GM23338 (cell line): ENCODE measurements at regions not wholly inside any gene's neighbourhood (a gene's known extent, or its start where the extent isn't known, plus 50 kb on each side); places are given as distances from the start of the nearest gene placed in this dataset.

ENCODE experiments used
- ATAC-seq: fragments of 200-7000 bp; cut with Tn5 transposase; 3 replicates; pipeline ENCODE4 v1.9.1; 2020
- DNase-seq: peaks from one replicate; pipeline ENCODE4 v3.0.0-alpha.2; 2015; ENCODE audit warnings: low spot score
- H2AFZ ChIP-seq: fragments of 200-600 bp; sonication (generic); 2 replicates; pipeline ENCODE4 v1.8.0; 2016; ENCODE audit warnings: antibody characterized with exemption, mild to moderate bottlenecking, moderate library complexity
- H3F3A ChIP-seq: fragments of 200-600 bp; sonication (generic); replicated peaks from 2 replicates; pipeline ENCODE4 v1.8.0; 2017; ENCODE audit warnings: antibody characterized with exemption, mixed run types, low read depth
- H3K27ac ChIP-seq: fragments of 200-600 bp; sonication (generic); 2 replicates; pipeline ENCODE4 v1.6.1; 2016; ENCODE audit warnings: low read depth
- H3K27me3 ChIP-seq: fragments of 200-600 bp; sonication (generic); 2 replicates; pipeline ENCODE4 v1.8.0; 2016; ENCODE audit warnings: mild to moderate bottlenecking, mixed run types, moderate library complexity; ENCODE audit not compliant: insufficient read depth
- H3K36me3 ChIP-seq: fragments of 200-600 bp; sonication (generic); 2 replicates; pipeline ENCODE4 v1.8.0; 2016; ENCODE audit warnings: mild to moderate bottlenecking; ENCODE audit not compliant: insufficient read depth
- H3K4me1 ChIP-seq: fragments of 200-600 bp; sonication (generic); 2 replicates; pipeline ENCODE4 v1.8.0; 2016; ENCODE audit warnings: mild to moderate bottlenecking, moderate library complexity; ENCODE audit not compliant: insufficient read depth
- H3K4me2 ChIP-seq: fragments of 200-600 bp; sonication (generic); 2 replicates; pipeline ENCODE4 v1.7.1; 2017; ENCODE audit warnings: mixed run types
- H3K4me3 ChIP-seq: fragments of 200-600 bp; sonication (generic); 2 replicates; pipeline ENCODE4 v1.6.1; 2016; ENCODE audit warnings: mixed run types
- H3K79me2 ChIP-seq: fragments of 200-600 bp; sonication (generic); replicated peaks from 2 replicates; pipeline ENCODE4 v1.8.0; 2017; ENCODE audit warnings: mild to moderate bottlenecking; ENCODE audit not compliant: insufficient read depth
- H3K9me2 ChIP-seq: fragments of 200-600 bp; sonication (generic); 2 replicates; pipeline ENCODE4 v1.8.0; 2017; ENCODE audit not compliant: insufficient read depth
- H4K20me1 ChIP-seq: fragments of 200-600 bp; sonication (generic); replicated peaks from 2 replicates; pipeline ENCODE4 v1.8.0; 2017; ENCODE audit warnings: mild to moderate bottlenecking; ENCODE audit not compliant: insufficient read depth
- H3K27ac Mint-ChIP-seq: 2 replicates; pipeline ENCODE4 v1.8.0; 2020; ENCODE audit warnings: inconsistent platforms, mild to moderate bottlenecking, moderate library complexity, mixed read lengths
- H3K27me3 Mint-ChIP-seq: 3 replicates; pipeline ENCODE4 v1.8.0; 2022; ENCODE audit warnings: low read depth, mild to moderate bottlenecking, moderate library complexity, mixed read lengths, inconsistent platforms; ENCODE audit not compliant: insufficient read depth, poor library complexity
- H3K36me3 Mint-ChIP-seq: 3 replicates; pipeline ENCODE4 v1.8.0; 2021; ENCODE audit warnings: low read depth, mild to moderate bottlenecking, inconsistent platforms, moderate library complexity, mixed read lengths
- H3K4me1 Mint-ChIP-seq: 3 replicates; pipeline ENCODE4 v1.8.0; 2020; ENCODE audit warnings: mild to moderate bottlenecking, inconsistent platforms, mixed read lengths
- H3K4me3 Mint-ChIP-seq: 3 replicates; pipeline ENCODE4 v1.8.0; 2021; ENCODE audit warnings: moderate library complexity, mild to moderate bottlenecking, inconsistent platforms, mixed read lengths
- H3K9me3 Mint-ChIP-seq: 3 replicates; pipeline ENCODE4 v1.8.0; 2020; ENCODE audit warnings: moderate library complexity, mild to moderate bottlenecking, inconsistent platforms, mixed read lengths
- CREB1 ChIP-seq: fragments of 250-450 bp; sonication (Bioruptor Pico); IDR thresholded peaks from 2 replicates; pipeline ENCODE4 v1.5.0; 2020; ENCODE audit warnings: low read depth, mild to moderate bottlenecking, moderate library complexity
- JUNB ChIP-seq: IDR thresholded peaks from one replicate; pipeline ENCODE4 v1.6.1; 2016; ENCODE audit warnings: antibody characterized with exemption; ENCODE audit not compliant: unreplicated experiment
- REST ChIP-seq: IDR thresholded peaks from one replicate; pipeline ENCODE4 v1.6.1; 2018; ENCODE audit warnings: antibody characterized with exemption; ENCODE audit not compliant: unreplicated experiment
- ZNF114 ChIP-seq: fragments of 250-450 bp; sonication (Bioruptor Pico); IDR thresholded peaks from 2 replicates; pipeline ENCODE4 v1.5.0; 2020; ENCODE audit warnings: mild to moderate bottlenecking, moderate library complexity
- TF ChIP-seq, protein P1 (sequence below): fragments of 250-450 bp; sonication (Bioruptor Pico); IDR thresholded peaks from 2 replicates; pipeline ENCODE4 v1.5.0; 2020; ENCODE audit warnings: mild to moderate bottlenecking, moderate library complexity

GRCh38 chr4:66094070-66094469 is 423.8 kb upstream of the EPHA5 start (continued):
- TF ChIP-seq, protein P1, sequence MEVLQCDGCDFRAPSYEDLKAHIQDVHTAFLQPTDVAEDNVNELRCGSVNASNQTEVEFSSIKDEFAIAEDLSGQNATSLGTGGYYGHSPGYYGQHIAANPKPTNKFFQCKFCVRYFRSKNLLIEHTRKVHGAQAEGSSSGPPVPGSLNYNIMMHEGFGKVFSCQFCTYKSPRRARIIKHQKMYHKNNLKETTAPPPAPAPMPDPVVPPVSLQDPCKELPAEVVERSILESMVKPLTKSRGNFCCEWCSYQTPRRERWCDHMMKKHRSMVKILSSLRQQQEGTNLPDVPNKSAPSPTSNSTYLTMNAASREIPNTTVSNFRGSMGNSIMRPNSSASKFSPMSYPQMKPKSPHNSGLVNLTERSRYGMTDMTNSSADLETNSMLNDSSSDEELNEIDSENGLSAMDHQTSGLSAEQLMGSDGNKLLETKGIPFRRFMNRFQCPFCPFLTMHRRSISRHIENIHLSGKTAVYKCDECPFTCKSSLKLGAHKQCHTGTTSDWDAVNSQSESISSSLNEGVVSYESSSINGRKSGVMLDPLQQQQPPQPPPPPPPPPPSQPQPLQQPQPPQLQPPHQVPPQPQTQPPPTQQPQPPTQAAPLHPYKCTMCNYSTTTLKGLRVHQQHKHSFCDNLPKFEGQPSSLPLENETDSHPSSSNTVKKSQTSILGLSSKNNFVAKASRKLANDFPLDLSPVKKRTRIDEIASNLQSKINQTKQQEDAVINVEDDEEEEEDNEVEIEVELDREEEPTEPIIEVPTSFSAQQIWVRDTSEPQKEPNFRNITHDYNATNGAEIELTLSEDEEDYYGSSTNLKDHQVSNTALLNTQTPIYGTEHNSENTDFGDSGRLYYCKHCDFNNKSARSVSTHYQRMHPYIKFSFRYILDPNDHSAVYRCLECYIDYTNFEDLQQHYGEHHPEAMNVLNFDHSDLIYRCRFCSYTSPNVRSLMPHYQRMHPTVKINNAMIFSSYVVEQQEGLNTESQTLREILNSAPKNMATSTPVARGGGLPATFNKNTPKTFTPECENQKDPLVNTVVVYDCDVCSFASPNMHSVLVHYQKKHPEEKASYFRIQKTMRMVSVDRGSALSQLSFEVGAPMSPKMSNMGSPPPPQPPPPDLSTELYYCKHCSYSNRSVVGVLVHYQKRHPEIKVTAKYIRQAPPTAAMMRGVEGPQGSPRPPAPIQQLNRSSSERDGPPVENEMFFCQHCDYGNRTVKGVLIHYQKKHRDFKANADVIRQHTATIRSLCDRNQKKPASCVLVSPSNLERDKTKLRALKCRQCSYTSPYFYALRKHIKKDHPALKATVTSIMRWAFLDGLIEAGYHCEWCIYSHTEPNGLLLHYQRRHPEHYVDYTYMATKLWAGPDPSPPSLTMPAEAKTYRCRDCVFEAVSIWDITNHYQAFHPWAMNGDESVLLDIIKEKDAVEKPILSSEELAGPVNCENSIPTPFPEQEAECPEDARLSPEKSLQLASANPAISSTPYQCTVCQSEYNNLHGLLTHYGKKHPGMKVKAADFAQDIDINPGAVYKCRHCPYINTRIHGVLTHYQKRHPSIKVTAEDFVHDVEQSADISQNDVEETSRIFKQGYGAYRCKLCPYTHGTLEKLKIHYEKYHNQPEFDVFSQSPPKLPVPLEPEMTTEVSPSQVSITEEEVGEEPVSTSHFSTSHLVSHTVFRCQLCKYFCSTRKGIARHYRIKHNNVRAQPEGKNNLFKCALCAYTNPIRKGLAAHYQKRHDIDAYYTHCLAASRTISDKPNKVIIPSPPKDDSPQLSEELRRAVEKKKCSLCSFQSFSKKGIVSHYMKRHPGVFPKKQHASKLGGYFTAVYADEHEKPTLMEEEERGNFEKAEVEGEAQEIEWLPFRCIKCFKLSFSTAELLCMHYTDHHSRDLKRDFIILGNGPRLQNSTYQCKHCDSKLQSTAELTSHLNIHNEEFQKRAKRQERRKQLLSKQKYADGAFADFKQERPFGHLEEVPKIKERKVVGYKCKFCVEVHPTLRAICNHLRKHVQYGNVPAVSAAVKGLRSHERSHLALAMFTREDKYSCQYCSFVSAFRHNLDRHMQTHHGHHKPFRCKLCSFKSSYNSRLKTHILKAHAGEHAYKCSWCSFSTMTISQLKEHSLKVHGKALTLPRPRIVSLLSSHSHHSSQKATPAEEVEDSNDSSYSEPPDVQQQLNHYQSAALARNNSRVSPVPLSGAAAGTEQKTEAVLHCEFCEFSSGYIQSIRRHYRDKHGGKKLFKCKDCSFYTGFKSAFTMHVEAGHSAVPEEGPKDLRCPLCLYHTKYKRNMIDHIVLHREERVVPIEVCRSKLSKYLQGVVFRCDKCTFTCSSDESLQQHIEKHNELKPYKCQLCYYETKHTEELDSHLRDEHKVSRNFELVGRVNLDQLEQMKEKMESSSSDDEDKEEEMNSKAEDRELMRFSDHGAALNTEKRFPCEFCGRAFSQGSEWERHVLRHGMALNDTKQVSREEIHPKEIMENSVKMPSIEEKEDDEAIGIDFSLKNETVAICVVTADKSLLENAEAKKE (CRISPR knock-in tag), result no peak
- no peak for TF ChIP-seq JUNB

GRCh38 chr4:66091786-66092185 is 421.5 kb upstream of the EPHA5 start:
- no peak overlapping the region for H3K4me3 ChIP-seq
- peaks cover 19% of the 10 kb centered on the region for H3K9me2 ChIP-seq
- ATAC-seq (no peak), DNase-seq (no peak)
- Mint-ChIP-seq H3K4me1 (no peaks in the 10 kb centered on the region), H3K36me3 (peaks cover under 1% of the 10 kb centered on the region; the same call in 1 of the 3 replicates), H3K27me3 (peaks cover 5% of the 10 kb centered on the region), H3K9me3 (peaks cover 3% of the 10 kb centered on the region; the same call in 2 of the 3 replicates), H3K27ac (no peak overlapping the region), H3K4me3 (no peak overlapping the region)
- H2AFZ ChIP-seq, result no peak overlapping the region
- H3K36me3 ChIP-seq, result no peaks in the 10 kb centered on the region
- H3K4me1 ChIP-seq, result no peaks in the 10 kb centered on the region
- no peaks in the 10 kb centered on the region for H3K79me2 ChIP-seq
- no peak overlapping the region for H3K4me2 ChIP-seq
- H3K27ac ChIP-seq, result no peak overlapping the region
- H3F3A ChIP-seq, result no peaks in the 10 kb centered on the region
- no peaks in the 10 kb centered on the region for H4K20me1 ChIP-seq
- no peaks in the 10 kb centered on the region for H3K27me3 ChIP-seq
- TF ChIP-seq CREB1 (no peak), REST (no peak), ZNF114 (CRISPR knock-in tag) (no peak)
- TF ChIP-seq, protein P1 (CRISPR knock-in tag), result no peak
